A549 (cell line): ENCODE measurements at regions not wholly inside any gene's neighbourhood (a gene's known extent, or its start where the extent isn't known, plus 50 kb on each side); places are given as distances from the start of the nearest gene placed in this dataset.

Experiments used
- ATAC-seq, 2 experiments: fragments of 200-7000 bp in 1 of 2; fragments of >200 bp in 1 of 2; cut with Nextera tagmentation in 1 of 2; cut with Tn5 transposase in 1 of 2; 3 replicates each; pipeline versions ENCODE4 v1.8.0 to v1.9.1; 2018 to 2020; ENCODE audit warnings: mild to moderate bottlenecking in 1 of 2, moderate library complexity in 1 of 2
- CTCF ChIA-PET: fragments of 300-600 bp; sonication (Branson Sonifier 250); formaldehyde crosslinking; extraction: SDS; loops from one replicate; lab custom pipeline; 2021; ENCODE audit warnings: antibody characterized with exemption, inconsistent platforms; lab: Yijun Ruan, JAX
- POLR2A ChIA-PET: fragments of 350-600 bp; formaldehyde crosslinking; extraction: SDS; loops from one replicate; lab custom pipeline; 2021; ENCODE audit warnings: antibody characterized with exemption, inconsistent platforms; lab: Yijun Ruan, JAX
- DNase-seq, 2 experiments: peaks; one replicate each; pipeline versions ENCODE4 v3.0.0 to v3.0.0-alpha.2; 2011 to 2016; ENCODE audit warnings: low read depth in 1 of 2, low spot score in 1 of 2
- FAIRE-seq: peaks from 2 replicates; lab custom pipeline; 2011; peaks lifted over from hg19 to GRCh38; lab: Jason Lieb, UNC
- H3K27ac ChIP-seq, 2 experiments: fragments of >200 bp; sonication (Bioruptor Twin); formaldehyde crosslinking; 3 replicates each; pipeline ENCODE4 v1.5.1; 2016 to 2017
- H3K4me1 ChIP-seq: fragments of >200 bp; sonication (Bioruptor Twin); formaldehyde crosslinking; 3 replicates; pipeline ENCODE4 v1.6.1; 2016
- H3K4me2 ChIP-seq: fragments of >200 bp; sonication (Bioruptor Twin); formaldehyde crosslinking; 3 replicates; pipeline ENCODE4 v1.6.1; 2016
- H3K4me3 ChIP-seq: fragments of >200 bp; sonication (Bioruptor Twin); formaldehyde crosslinking; 3 replicates; pipeline ENCODE4 v1.5.1; 2016
- H3K9me3 ChIP-seq: fragments of >200 bp; sonication (Bioruptor Twin); formaldehyde crosslinking; 3 replicates; pipeline ENCODE4 v1.6.1; 2016
- BHLHE40 ChIP-seq: IDR thresholded peaks from 2 replicates; pipeline ENCODE4 v1.6.1; 2012; ENCODE audit warnings: low read depth, low read length, inconsistent platforms
- CBX8 ChIP-seq: fragments of 200-600 bp; sonication (generic); IDR thresholded peaks from 2 replicates; pipeline ENCODE4 v1.6.1; 2016
- CEBPB ChIP-seq, 2 experiments: fragments of >200 bp in 1 of 2; sonication (Bioruptor Twin) in 1 of 2; formaldehyde crosslinking in 1 of 2; IDR thresholded peaks; 2 replicates each; pipeline ENCODE4 v1.6.1; 2012 to 2016
- CHD2 ChIP-seq: fragments of 150-350 bp; IDR thresholded peaks from 2 replicates; pipeline ENCODE4 v1.6.1; 2014; ENCODE audit warnings: low read length; ENCODE audit not compliant: partially characterized antibody
- EHF ChIP-seq: fragments of 250-450 bp; sonication (Bioruptor Pico); IDR thresholded peaks from 2 replicates; pipeline ENCODE4 v1.5.0; 2020; ENCODE audit warnings: mild to moderate bottlenecking
- EHMT2 ChIP-seq: fragments of 200-600 bp; sonication (generic); IDR thresholded peaks from 2 replicates; pipeline ENCODE4 v1.6.1; 2016; ENCODE audit warnings: antibody characterized with exemption, low read depth, mild to moderate bottlenecking, moderate library complexity
- EP300 ChIP-seq, 2 experiments: fragments of >200 bp; sonication (Bioruptor Twin); formaldehyde crosslinking; IDR thresholded peaks; 2 replicates in 1 of 2; 3 replicates in 1 of 2; pipeline ENCODE4 v1.6.1; 2016 to 2017
- FOSB ChIP-seq: fragments of 250-450 bp; sonication (Bioruptor Pico); IDR thresholded peaks from 2 replicates; pipeline ENCODE4 v1.5.0; 2020; ENCODE audit warnings: mild to moderate bottlenecking, moderate library complexity
- FOSL2 ChIP-seq, 2 experiments: fragments of 450-650 bp in 1 of 2; fragments of >200 bp in 1 of 2; sonication (Bioruptor Twin) in 1 of 2; formaldehyde crosslinking; IDR thresholded peaks; 2 replicates each; pipeline versions ENCODE4 v1.5.0 to v1.6.1; 2016 to 2020; ENCODE audit warnings: mild to moderate bottlenecking in 1 of 2, moderate library complexity in 1 of 2
- FOXS1 ChIP-seq: fragments of 250-450 bp; sonication (Bioruptor Pico); IDR thresholded peaks from 2 replicates; pipeline ENCODE4 v1.5.0; 2020; ENCODE audit warnings: mild to moderate bottlenecking, moderate library complexity
- HDAC2 ChIP-seq: fragments of 200-600 bp; sonication (generic); IDR thresholded peaks from 2 replicates; pipeline ENCODE4 v1.6.1; 2016
- HOXA7 ChIP-seq: fragments of 250-450 bp; sonication (Bioruptor Pico); IDR thresholded peaks from 2 replicates; pipeline ENCODE4 v1.5.0; 2020; ENCODE audit warnings: mild to moderate bottlenecking, moderate library complexity
- JUNB ChIP-seq: fragments of >200 bp; sonication (Bioruptor Twin); formaldehyde crosslinking; IDR thresholded peaks from 2 replicates; pipeline ENCODE4 v1.6.1; 2016
- KDM1A ChIP-seq: fragments of 200-600 bp; sonication (generic); IDR thresholded peaks from 2 replicates; pipeline ENCODE4 v1.6.1; 2016; ENCODE audit warnings: low read depth, mild to moderate bottlenecking
- KDM5A ChIP-seq: fragments of 200-600 bp; sonication (generic); IDR thresholded peaks from 2 replicates; pipeline ENCODE4 v1.6.1; 2016; ENCODE audit warnings: antibody characterized with exemption, mild to moderate bottlenecking
- NR3C1 ChIP-seq: fragments of >200 bp; sonication (Bioruptor Twin); formaldehyde crosslinking; IDR thresholded peaks from 3 replicates; pipeline ENCODE4 v1.6.1; 2017
- PHF8 ChIP-seq: fragments of 200-600 bp; sonication (generic); IDR thresholded peaks from 2 replicates; pipeline ENCODE4 v1.6.1; 2016; ENCODE audit warnings: low read depth, mild to moderate bottlenecking, antibody characterized with exemption, moderate library complexity, borderline replicate concordance
- POLR2AphosphoS2 ChIP-seq: conservative IDR thresholded peaks from 2 replicates; pipeline ENCODE4 v1.6.1; 2012; ENCODE audit warnings: low read length, improper control_type of control experiment, inconsistent platforms
- RFX5 ChIP-seq: fragments of 450-650 bp; IDR thresholded peaks from 2 replicates; pipeline ENCODE4 v1.7.1; 2014; ENCODE audit warnings: antibody characterized with exemption, mild to moderate bottlenecking, moderate library complexity
- RNF2 ChIP-seq: fragments of 200-600 bp; sonication (generic); IDR thresholded peaks from 2 replicates; pipeline ENCODE4 v1.6.1; 2016; ENCODE audit warnings: low read depth, mild to moderate bottlenecking, antibody characterized with exemption, moderate library complexity, borderline replicate concordance
- SREBF2 ChIP-seq: fragments of 450-650 bp; IDR thresholded peaks from 2 replicates; pipeline ENCODE4 v1.6.1; 2014; ENCODE audit warnings: mild to moderate bottlenecking, moderate library complexity
- TP53 ChIP-seq: fragments of 250-450 bp; sonication (Bioruptor Pico); IDR thresholded peaks from 2 replicates; pipeline ENCODE4 v1.5.0; 2021; ENCODE audit warnings: mild to moderate bottlenecking, moderate library complexity
- ZC3H11A ChIP-seq: fragments of 450-650 bp; IDR thresholded peaks from 2 replicates; pipeline ENCODE4 v1.6.1; 2014; ENCODE audit warnings: antibody characterized with exemption, mild to moderate bottlenecking
- ZSCAN20 ChIP-seq: fragments of 250-450 bp; sonication (Bioruptor Pico); IDR thresholded peaks from 2 replicates; pipeline ENCODE4 v1.8.0; 2022; ENCODE audit warnings: mild to moderate bottlenecking, moderate library complexity
- WGBS: methylation state at CpG from one replicate; pipeline ENCODE4 v1.1.6; 2017; ENCODE audit errors: missing lambda C conversion rate; 5-methylcytosine and 5-hydroxymethylcytosine counted together
- TF ChIP-seq, protein P1 (sequence below): fragments of 450-650 bp; IDR thresholded peaks from 2 replicates; pipeline ENCODE4 v1.6.1; 2014; ENCODE audit warnings: antibody characterized with exemption
- TF ChIP-seq, protein P2 (sequence below): IDR thresholded peaks from 2 replicates; pipeline ENCODE4 v1.6.1; 2012; ENCODE audit warnings: low read depth, borderline replicate concordance
- TF ChIP-seq, protein P3 (sequence below): fragments of >200 bp; sonication (Bioruptor Twin); formaldehyde crosslinking; IDR thresholded peaks from 3 replicates; pipeline ENCODE4 v1.6.1; 2016
- TF ChIP-seq, protein P4 (sequence below): fragments of >200 bp; sonication (Bioruptor Twin); formaldehyde crosslinking; IDR thresholded peaks from 2 replicates; pipeline ENCODE4 v1.6.1; 2016

DNA sequence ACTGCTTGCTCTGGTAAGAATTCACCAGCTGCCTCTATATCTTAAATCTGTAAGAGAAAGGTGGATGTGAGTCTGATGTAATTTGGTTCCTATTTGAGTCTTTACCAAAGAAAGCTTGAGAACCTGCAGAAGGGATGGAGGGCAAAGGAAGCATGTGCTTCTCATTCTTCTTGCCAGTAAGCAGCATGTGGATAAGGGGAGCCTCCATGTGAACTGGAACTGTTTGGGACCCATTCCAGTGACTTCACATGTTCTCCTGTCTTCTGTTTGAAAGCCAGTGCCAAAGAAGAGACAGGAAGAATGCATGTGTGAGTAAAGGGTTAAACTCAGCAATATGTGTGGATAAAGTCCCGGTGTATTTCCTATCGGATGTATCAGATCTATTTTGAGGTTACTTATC is 119.6 kb upstream of the ADGRL2 start:
- no peak overlapping the region for H3K4me3 ChIP-seq
- DNase-seq (no peak), FAIRE-seq (no peak), ATAC-seq (no peak)
- POLR2A ChIA-PET = no interaction called here
- CTCF ChIA-PET = no interaction called here
- peaks cover 22% of the 10 kb centered on the region for H3K4me1 ChIP-seq
- no peaks in the 10 kb centered on the region for H3K9me3 ChIP-seq
- peak overlapping the region; percentile 45 for H3K4me2 ChIP-seq
- H3K27ac ChIP-seq = peak overlapping the region in 1 of 2 experiments; percentile 24; a peak in 1 of 6 replicates
- WGBS = 8% methylated on average over 2 of the region's 2 CpGs
- TF ChIP-seq CHD2 = no peak
- no peak for TF ChIP-seq ZSCAN20 (CRISPR knock-in tag)
- no peak for TF ChIP-seq EP300 (IDR thresholded peaks at IDR 0.05)
- no peak for TF ChIP-seq NR3C1
- no peak for TF ChIP-seq HDAC2
- TF ChIP-seq KDM1A = no peak
- TF ChIP-seq FOSB (CRISPR knock-in tag) = no peak
- TF ChIP-seq KDM5A = no peak
- no peak for TF ChIP-seq CBX8
- no peak for TF ChIP-seq PHF8
- TF ChIP-seq RNF2 = no peak
- TF ChIP-seq, protein P1, sequence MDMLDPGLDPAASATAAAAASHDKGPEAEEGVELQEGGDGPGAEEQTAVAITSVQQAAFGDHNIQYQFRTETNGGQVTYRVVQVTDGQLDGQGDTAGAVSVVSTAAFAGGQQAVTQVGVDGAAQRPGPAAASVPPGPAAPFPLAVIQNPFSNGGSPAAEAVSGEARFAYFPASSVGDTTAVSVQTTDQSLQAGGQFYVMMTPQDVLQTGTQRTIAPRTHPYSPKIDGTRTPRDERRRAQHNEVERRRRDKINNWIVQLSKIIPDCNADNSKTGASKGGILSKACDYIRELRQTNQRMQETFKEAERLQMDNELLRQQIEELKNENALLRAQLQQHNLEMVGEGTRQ = no peak
- TF ChIP-seq FOSL2 (IDR thresholded peaks at IDR 0.05) = no peak
- TF ChIP-seq FOSL2 (CRISPR knock-in tag; IDR thresholded peaks at IDR 0.05) = no peak
- TF ChIP-seq, protein P2, sequence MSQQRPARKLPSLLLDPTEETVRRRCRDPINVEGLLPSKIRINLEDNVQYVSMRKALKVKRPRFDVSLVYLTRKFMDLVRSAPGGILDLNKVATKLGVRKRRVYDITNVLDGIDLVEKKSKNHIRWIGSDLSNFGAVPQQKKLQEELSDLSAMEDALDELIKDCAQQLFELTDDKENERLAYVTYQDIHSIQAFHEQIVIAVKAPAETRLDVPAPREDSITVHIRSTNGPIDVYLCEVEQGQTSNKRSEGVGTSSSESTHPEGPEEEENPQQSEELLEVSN = no peak
- no peak for TF ChIP-seq ZC3H11A
- no peak for TF ChIP-seq RFX5
- TF ChIP-seq EHF (CRISPR knock-in tag) = no peak

DNA sequence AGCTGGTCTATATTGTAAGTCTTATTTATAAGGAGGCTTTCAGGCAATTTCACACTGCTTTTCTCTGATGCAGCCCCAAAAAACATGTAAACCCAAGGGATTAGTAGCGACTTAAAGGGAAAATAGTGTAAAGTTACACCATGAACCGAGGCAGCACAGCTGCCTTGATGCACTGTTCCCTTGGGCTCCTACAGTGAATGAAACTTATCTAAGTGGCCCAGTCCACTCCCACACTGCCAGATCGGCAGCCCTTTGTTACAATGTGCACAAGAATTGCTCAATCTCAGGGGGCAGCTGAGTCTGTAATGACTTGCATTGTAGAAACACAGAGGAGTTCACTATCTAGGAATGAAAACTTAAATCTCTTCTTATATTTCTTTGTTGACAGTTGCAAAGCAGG is 120.8 kb upstream of the ADGRL2 start:
- Histone ChIP-seq H3K27ac (no peak overlapping the region), H3K9me3 (no peaks in the 10 kb centered on the region), H3K4me3 (no peak overlapping the region), H3K4me2 (no peak overlapping the region), H3K4me1 (peaks cover 22% of the 10 kb centered on the region)
- no peak for ATAC-seq
- POLR2A ChIA-PET = no interaction called here
- TF ChIP-seq JUNB (no peak), TP53 (CRISPR knock-in tag) (no peak), RFX5 (no peak), CEBPB (IDR thresholded peaks at IDR 0.05) (no peak), ZC3H11A (no peak), CBX8 (no peak), POLR2AphosphoS2 (no peak), HOXA7 (CRISPR knock-in tag) (no peak), BHLHE40 (no peak), FOXS1 (no peak), EHMT2 (no peak), KDM5A (no peak), NR3C1 (no peak), SREBF2 (no peak)
- TF ChIP-seq, protein P3, sequence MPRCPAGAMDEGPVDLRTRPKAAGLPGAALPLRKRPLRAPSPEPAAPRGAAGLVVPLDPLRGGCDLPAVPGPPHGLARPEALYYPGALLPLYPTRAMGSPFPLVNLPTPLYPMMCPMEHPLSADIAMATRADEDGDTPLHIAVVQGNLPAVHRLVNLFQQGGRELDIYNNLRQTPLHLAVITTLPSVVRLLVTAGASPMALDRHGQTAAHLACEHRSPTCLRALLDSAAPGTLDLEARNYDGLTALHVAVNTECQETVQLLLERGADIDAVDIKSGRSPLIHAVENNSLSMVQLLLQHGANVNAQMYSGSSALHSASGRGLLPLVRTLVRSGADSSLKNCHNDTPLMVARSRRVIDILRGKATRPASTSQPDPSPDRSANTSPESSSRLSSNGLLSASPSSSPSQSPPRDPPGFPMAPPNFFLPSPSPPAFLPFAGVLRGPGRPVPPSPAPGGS = no peak
- TF ChIP-seq, protein P4, sequence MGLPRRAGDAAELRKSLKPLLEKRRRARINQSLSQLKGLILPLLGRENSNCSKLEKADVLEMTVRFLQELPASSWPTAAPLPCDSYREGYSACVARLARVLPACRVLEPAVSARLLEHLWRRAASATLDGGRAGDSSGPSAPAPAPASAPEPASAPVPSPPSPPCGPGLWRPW = no peak
- WGBS = 68% methylated on average over 3 of the region's 3 CpGs
- DNase-seq = no peak
- no peak for FAIRE-seq
- CTCF ChIA-PET = no interaction called here
